ENCODE measurements at regions not wholly inside any gene's neighbourhood (a gene's known extent, or its start where the extent isn't known, plus 50 kb on each side); places are given as distances from the start of the nearest gene placed in this dataset.

DNA sequence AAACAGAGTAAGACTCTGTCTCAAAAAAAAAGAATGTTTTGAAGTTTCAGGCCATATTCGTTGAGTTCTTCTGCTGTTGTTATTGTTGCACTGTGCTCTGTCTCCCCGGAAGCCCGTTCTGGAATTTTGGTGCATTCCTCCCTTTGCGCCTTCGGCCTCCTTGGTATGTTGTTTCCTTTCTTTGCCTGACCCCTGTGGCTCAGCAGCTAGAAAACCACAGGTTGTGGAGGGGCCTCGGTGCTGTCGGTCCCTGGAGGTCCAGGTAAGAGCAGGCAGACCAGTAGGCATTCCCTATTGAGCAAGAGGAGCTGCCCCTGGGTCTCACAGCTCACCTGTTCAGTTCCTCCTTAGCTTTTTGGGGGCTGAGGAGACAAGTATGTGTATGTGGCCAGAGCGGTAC is 51.0 kb upstream of the DLG1 start:
- Histone ChIP-seq H4K20me1 (ENCODE audit: insufficient read depth) (no peaks in the 10 kb centered on the region), H3K27ac (no peak overlapping the region), H3K4me2 (ENCODE audit: unreplicated experiment) (no peak overlapping the region), H3K27me3 (replicated peaks; ENCODE audit: insufficient read depth) (no peaks in the 10 kb centered on the region), H3K9ac (no peak overlapping the region), H3K4me1 (ENCODE audit: insufficient read depth) (peaks cover 22% of the 10 kb centered on the region), H3K36me3 (ENCODE audit: low read depth) (no peaks in the 10 kb centered on the region), H3K9me3 (ENCODE audit: low read depth) (no peaks in the 10 kb centered on the region), H3K79me2 (ENCODE audit: insufficient read depth) (no peaks in the 10 kb centered on the region), H3F3A (ENCODE audit: insufficient read depth) (peaks cover 17% of the 10 kb centered on the region), H3K4me3 (no peak overlapping the region), H2AFZ (no peak overlapping the region), H3K9me2 (ENCODE audit: insufficient read depth) (no peaks in the 10 kb centered on the region)
- in situ Hi-C loops (cut with MboI) = no loop called here
- DNase-seq = no peak
- TF ChIP-seq EZH2 (IDR thresholded peaks at IDR 0.05; ENCODE audit: insufficient read depth, poor library complexity, severe bottlenecking) (no peak), EZH2phosphoT487 (IDR thresholded peaks at IDR 0.05; ENCODE audit: insufficient read depth, low read depth) (no peak)
- WGBS, 2 experiments (ENCODE audit: low coverage in 1 of 2, low lambda C conversion rate in 2 of 2, missing lambda C conversion rate in 2 of 2) = 83 to 88% methylated on average over 8 of the region's 8 CpGs
